IMR-90 (cell line): ENCODE measurements at regions not wholly inside any gene's neighbourhood (a gene's known extent, or its start where the extent isn't known, plus 50 kb on each side); places are given as distances from the start of the nearest gene placed in this dataset.
A peak's percentile ranks its signal among the peaks of the same experiment; 100 is the strongest.

Source experiments
- CEBPB ChIP-seq: IDR thresholded peaks from 2 replicates; pipeline ENCODE4 v1.6.1; 2012; ENCODE audit warnings: low read depth, low read length, improper control_type of control experiment
- CHD1 ChIP-seq: IDR thresholded peaks from 2 replicates; pipeline ENCODE4 v1.6.1; 2012; ENCODE audit warnings: low read depth, low read length, improper control_type of control experiment
- CTCF ChIP-seq: conservative IDR thresholded peaks from 2 replicates; pipeline ENCODE4 v1.5.1; 2012; ENCODE audit warnings: mild to moderate bottlenecking, low read depth, low read length, improper control_type of control experiment
- ELK1 ChIP-seq: fragments of 150-350 bp; IDR thresholded peaks from 2 replicates; pipeline ENCODE4 v1.6.1; 2016; ENCODE audit warnings: low read depth, mild to moderate bottlenecking, low read length, moderate library complexity, borderline replicate concordance
- MXI1 ChIP-seq: IDR thresholded peaks from 2 replicates; pipeline ENCODE4 v1.6.1; 2012; ENCODE audit warnings: low read depth, mild to moderate bottlenecking, low read length, moderate library complexity, borderline replicate concordance
- POLR2A ChIP-seq: IDR thresholded peaks from 2 replicates; pipeline ENCODE4 v1.6.1; 2012; ENCODE audit warnings: mild to moderate bottlenecking, low read depth, low read length
- RFX5 ChIP-seq: IDR thresholded peaks from 2 replicates; pipeline ENCODE4 v1.8.0; 2012; ENCODE audit warnings: low read depth, mild to moderate bottlenecking, low read length, moderate library complexity
- SMC3 ChIP-seq: fragments of 150-350 bp; IDR thresholded peaks from 2 replicates; pipeline ENCODE4 v1.6.1; 2016; ENCODE audit warnings: low read depth, mild to moderate bottlenecking, antibody characterized with exemption, low read length, moderate library complexity

- TF ChIP-seq CTCF = no peak
- TF ChIP-seq CEBPB = peak; percentile 46
- TF ChIP-seq SMC3 = no peak
- no peak for TF ChIP-seq MXI1
- TF ChIP-seq RFX5 = no peak
- TF ChIP-seq POLR2A = no peak
- TF ChIP-seq ELK1 = no peak
- no peak for TF ChIP-seq CHD1
Measured at GRCh38 chr4:106659371-106659770, 290.8 kb upstream of the GIMD1 start.
